GM18520 (cell line): ENCODE measurements at regions not wholly inside any gene's neighbourhood (a gene's known extent, or its start where the extent isn't known, plus 50 kb on each side); places are given as distances from the start of the nearest gene placed in this dataset.

ENCODE experiments used
- ATAC-seq: cut with Tn5 transposase; IDR thresholded peaks from one replicate; pipeline ENCODE4 v1.9.1; 2021; ENCODE audit not compliant: unreplicated experiment

- peak; percentile 86 for ATAC-seq
These were observed 361.8 kb downstream of the GATA3 start for GRCh38 chr10:8416192-8416701.

GRCh38 chr10:8416760-8417159 is 362.3 kb downstream of the GATA3 start:
- no peak for ATAC-seq

- no peak for ATAC-seq
These were observed 363.1 kb downstream of the GATA3 start for GRCh38 chr10:8417631-8418030.

DNA sequence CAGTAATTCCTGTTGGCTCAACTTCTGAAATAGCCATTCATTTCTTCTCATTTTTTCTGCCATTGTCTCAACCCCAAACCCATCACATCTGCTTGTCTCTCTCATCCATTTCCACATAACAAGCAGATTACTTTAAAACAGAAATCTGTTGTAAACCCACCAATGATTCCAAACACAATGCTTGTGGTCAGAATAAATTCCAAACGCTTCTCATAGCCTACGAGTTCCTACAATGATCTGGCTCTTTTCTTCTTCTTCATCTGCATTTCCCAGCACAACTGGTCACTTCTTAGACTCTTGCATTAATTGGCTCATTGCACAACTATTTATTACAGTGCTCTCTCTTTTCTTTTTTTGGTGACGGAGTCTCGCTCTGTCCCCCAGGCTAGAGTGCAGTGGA is 364.1 kb downstream of the GATA3 start:
- no peak for ATAC-seq

GRCh38 chr10:8420182-8420581 is 365.7 kb downstream of the GATA3 start:
- ATAC-seq, result no peak

DNA sequence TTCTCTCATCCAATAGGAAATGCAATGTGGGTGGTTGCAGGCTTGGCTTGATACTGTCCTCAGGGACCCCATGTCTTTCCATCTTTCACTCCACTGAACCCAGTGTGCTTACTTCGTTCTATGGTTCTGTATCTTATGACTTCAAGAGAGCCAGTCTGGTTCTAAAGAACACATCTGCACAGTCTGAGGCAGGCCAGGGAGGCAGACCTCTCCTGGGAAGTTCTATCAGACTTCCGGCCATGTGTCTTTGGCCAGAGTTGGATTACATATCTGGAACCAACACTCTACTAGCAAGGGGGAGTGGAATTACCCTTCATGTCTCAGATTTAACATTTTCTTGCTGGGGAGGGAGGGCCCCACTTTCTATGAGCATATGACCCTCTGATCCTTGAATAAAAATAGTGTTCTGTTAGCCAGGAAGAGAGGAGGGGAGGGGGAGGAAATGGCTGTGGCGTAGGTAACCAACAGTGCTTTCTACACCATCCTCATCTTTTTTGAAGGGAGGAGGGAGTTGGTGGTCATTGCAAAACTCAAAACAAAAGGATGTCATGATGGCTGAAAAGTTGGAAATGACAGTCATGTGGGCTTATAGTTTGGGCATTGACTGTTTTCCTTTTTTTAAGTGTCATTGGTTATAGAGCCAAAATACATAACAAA is 370.2 kb downstream of the GATA3 start:
- ATAC-seq, result no peak

- ATAC-seq, result no peak
These were observed 374.2 kb downstream of the GATA3 start for GRCh38 chr10:8428654-8429053.

DNA sequence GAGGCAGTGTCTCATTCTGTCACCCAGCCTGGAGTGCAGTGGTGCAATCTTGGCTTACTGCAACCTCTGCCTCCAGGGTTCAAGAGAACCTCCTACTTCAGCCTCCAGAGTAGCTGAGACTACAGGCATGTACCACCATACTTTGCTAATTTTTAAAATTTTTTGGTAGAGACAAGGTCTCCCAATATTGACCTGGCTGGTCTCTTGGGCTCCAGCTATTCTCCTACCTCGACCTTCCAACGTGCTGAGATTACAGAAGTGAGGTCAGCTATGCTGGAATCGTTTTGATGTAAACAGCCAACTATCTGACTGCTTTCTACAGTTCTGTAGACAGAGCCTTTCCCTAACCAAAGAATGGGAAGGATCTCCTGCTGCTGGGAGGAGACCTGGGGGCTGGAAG is 375.8 kb downstream of the GATA3 start:
- no peak for ATAC-seq

DNA sequence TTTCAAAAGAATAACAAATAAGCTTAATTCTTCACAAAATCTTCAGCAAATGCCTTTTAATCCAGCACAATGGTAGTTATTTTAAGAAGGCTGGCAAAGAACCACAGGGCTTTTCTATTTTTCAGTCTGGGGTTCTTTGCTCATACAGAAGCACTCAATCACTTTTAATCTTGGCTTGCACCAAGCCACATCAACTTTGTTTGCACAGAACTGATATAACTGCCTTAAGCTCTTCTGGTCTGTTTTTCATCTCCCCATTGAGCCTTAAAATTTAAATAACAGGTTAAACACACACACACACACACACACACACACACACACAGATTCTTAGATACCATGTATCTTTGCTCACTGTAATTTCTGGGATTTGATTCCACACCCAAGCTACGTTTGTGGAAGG is 377.0 kb downstream of the GATA3 start:
- ATAC-seq, result no peak

- no peak for ATAC-seq
These were observed 380.9 kb downstream of the GATA3 start for GRCh38 chr10:8435186-8436055.

GRCh38 chr10:8437896-8438295 is 383.4 kb downstream of the GATA3 start:
- ATAC-seq, result no peak

- no peak for ATAC-seq
These were observed 384.1 kb downstream of the GATA3 start for GRCh38 chr10:8438603-8439002.

DNA sequence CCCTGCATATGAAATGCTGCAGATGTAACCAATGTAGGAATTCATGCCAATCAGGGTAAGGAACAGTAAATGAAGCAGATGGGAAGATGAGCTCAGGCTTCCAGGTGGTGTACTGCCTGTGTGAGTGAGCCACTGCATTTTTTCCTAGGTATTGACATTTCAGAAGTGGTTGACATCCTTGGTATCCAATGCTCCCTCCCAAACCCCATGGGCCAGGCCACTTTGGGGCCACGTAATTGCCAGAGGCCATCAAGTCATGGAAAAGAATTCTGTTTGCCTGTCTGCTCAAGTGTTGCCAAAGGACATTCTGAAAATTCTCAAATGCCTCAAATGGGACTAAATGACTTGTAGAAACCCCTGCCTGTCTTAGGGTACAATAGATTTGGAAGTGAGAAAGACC is 384.6 kb downstream of the GATA3 start:
- no peak for ATAC-seq

- ATAC-seq, result no peak
These were observed 390.1 kb downstream of the GATA3 start for GRCh38 chr10:8444630-8445029.

DNA sequence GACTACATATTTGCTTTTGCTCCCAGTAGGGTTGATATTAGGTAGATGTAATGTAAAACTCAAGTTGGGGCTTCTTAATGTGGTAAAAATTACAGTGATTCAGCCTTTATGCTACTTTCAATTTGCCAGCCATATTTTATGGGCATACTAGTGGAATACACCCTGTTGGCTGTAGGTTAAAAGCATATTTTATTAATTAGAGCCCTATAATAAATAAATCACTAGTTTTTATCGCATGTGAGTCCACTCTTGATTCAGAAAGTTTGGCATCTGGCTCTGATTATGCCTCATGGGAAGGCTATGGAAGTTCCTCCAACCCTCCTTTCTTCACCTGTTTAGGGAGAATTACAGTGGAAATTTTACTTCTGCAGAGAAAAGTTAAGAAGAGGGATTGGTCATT is 390.9 kb downstream of the GATA3 start:
- no peak for ATAC-seq

DNA sequence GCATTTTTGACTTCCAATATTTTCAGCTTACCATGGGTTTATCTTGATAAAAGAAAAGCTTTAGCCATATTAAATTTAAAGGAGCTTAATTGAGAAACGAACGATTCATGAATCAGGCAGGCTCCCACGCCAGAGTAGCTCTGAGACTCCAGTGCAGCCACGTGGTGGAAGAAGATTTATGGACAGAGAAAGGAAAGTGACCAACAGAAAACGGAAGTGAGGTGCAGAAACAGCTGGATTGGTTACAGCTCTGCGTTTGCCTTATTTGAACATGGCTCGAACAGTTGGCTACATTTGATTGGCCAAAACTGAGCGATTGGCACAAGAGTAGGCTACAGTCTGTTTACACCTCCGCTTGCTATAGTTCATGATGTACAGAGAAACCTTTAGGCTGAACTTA is 395.4 kb downstream of the GATA3 start:
- no peak for ATAC-seq

GRCh38 chr10:8453587-8453986 is 399.1 kb downstream of the GATA3 start:
- ATAC-seq, result no peak

DNA sequence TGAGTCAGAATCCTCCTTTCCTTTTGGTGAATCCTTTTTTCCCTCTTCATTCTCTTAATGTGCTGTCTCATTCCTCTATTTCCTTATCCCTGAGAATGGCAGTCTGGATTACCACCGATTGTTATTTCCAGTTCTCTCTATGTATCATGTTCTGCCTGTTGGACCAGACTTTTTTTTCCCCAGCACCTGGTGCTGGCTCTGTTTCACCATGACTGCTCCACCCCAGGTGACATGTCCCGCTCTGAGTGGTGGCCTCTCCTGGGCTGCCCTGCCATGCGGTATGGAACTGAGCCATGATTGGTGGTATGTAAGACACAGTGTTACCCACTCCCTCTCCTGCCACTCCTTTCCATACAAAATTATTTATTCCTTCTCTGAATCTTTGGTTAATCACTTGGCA is 399.9 kb downstream of the GATA3 start:
- ATAC-seq, result no peak

DNA sequence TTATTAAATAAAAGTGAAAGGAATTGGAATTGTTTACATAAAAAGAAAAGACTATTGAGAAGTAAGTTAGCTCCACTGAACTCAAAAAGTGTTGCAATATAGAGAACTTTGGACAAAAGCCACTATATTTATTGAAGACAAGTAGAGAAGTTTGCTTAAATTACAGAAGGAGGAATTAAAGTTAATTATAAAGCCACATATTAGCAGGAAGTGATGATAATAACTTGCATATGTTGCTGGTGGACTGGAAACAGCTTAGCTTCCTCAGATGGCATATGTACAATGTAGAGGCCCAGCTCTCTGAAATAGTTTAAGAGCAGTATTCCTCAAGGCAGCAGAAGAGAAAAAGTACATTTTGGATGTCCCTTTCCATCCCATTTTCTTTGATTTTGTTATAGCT is 400.7 kb downstream of the GATA3 start:
- no peak for ATAC-seq

DNA sequence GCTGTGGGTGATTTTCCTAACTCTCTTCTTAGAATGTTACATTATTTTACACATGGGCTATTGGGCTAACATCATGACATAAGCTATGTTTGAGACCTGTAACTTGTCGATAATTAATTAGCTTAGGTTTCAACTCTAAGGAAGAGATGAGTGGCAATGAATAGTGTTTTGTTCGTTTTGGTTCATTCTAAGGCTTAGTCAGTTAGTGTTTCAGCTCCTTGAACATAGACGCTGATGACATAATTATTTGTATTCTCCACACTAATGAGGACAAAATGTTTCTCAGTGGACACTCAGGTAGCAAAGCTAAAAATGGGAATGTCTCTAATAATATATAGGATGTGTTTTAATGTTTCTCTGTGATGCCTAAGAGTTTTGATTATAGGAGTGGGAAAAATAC is 401.9 kb downstream of the GATA3 start:
- no peak for ATAC-seq

DNA sequence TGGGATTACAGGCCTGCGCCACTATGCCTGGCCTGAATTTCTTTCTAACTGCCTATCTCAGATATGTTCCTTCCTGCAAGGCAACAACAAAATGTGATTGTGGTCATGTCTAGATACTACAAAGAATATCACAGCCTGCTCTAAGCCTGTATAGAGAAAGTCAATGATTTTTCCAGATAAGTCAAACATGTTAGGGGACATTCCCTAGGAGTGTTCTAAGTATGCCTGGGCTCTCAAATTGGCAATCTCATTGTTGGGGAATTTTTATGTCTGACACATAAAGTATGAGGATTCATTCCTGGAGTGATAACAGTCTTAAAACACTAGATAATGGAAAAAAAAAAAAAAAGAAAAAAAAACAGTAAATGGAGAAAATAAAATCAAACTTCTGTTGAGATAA is 406.1 kb downstream of the GATA3 start:
- ATAC-seq, result no peak

DNA sequence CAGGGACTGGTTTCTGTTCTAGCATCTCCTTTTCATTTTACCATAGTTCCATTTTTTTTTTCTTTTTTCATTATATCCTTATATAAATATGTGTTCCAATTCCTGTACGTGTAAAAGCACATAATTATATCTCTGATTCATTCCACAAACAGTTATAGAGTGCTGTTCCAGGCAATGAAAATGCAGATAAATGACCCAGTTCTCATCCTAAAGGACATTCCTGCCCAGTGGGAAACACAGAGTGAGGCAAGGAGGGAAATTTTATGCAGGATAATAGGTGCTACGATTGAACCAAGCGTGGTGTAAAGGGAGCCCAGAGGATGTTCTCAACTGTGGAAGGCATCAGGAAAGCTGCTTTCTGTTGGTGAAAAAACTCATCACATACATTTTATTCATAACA is 408.1 kb downstream of the GATA3 start:
- no peak for ATAC-seq
